Osteoblast (primary cell): ENCODE measurements at regions not wholly inside any gene's neighbourhood (a gene's known extent, or its start where the extent isn't known, plus 50 kb on each side); places are given as distances from the start of the nearest gene placed in this dataset.

Experiments
- DNase-seq: peaks from one replicate; pipeline ENCODE4 v3.0.0; 2011; ENCODE audit warnings: low spot score, mixed read lengths; ENCODE audit not compliant: insufficient read length; ENCODE audit errors: missing footprints
- H2AFZ ChIP-seq: 2 replicates; pipeline ENCODE4 v1.6.0; 2011; ENCODE audit warnings: mild to moderate bottlenecking, low read length
- H3K27ac ChIP-seq: 2 replicates; pipeline ENCODE4 v1.5.1; 2011; ENCODE audit warnings: mild to moderate bottlenecking, low read depth, low read length, moderate library complexity
- H3K27me3 ChIP-seq: 2 replicates; pipeline ENCODE4 v1.6.0; 2012; ENCODE audit warnings: mild to moderate bottlenecking, control low read depth, inconsistent platforms, low read length, moderate library complexity; ENCODE audit not compliant: insufficient read depth
- H3K36me3 ChIP-seq: 2 replicates; pipeline ENCODE4 v1.5.1; 2011; ENCODE audit warnings: mild to moderate bottlenecking, low read length, control low read depth, moderate library complexity; ENCODE audit not compliant: insufficient read depth
- H3K4me1 ChIP-seq: 2 replicates; pipeline ENCODE4 v1.5.1; 2011; ENCODE audit warnings: mild to moderate bottlenecking, low read length, control low read depth, moderate library complexity; ENCODE audit not compliant: insufficient read depth
- H3K4me2 ChIP-seq: 2 replicates; pipeline ENCODE4 v1.6.0; 2011; ENCODE audit warnings: mild to moderate bottlenecking, low read length; ENCODE audit not compliant: insufficient read depth
- H3K4me3 ChIP-seq: fragments of 200-600 bp; sonication (generic); 3 replicates; pipeline ENCODE4 v1.5.1; 2012; ENCODE audit warnings: mild to moderate bottlenecking, low read length, inconsistent platforms; ENCODE audit not compliant: insufficient read depth
- H3K79me2 ChIP-seq: 2 replicates; pipeline ENCODE4 v1.6.0; 2012; ENCODE audit warnings: mild to moderate bottlenecking, low read length, control low read depth, inconsistent platforms; ENCODE audit not compliant: insufficient read depth
- H3K9me3 ChIP-seq: 2 replicates; pipeline ENCODE4 v1.5.1; 2011; ENCODE audit warnings: low read depth, low read length, control low read depth
- H4K20me1 ChIP-seq: 2 replicates; pipeline ENCODE4 v1.6.0; 2012; ENCODE audit warnings: mild to moderate bottlenecking, low read length, control low read depth; ENCODE audit not compliant: insufficient read depth
- CTCF ChIP-seq: IDR thresholded peaks from 2 replicates; pipeline ENCODE4 v1.5.1; 2011; ENCODE audit warnings: mild to moderate bottlenecking, low read depth, low read length, moderate library complexity; ENCODE audit errors: extremely low read depth

- no peak for TF ChIP-seq CTCF
Measured at GRCh38 chr1:55662875-55663274, 447.7 kb upstream of the USP24 start.

GRCh38 chr1:55658917-55659316 is 443.8 kb upstream of the USP24 start:
- Histone ChIP-seq H3K4me3 (no peak overlapping the region), H3K36me3 (no peaks in the 10 kb centered on the region), H3K4me2 (no peak overlapping the region), H3K4me1 (no peaks in the 10 kb centered on the region), H3K9me3 (no peaks in the 10 kb centered on the region), H3K79me2 (no peaks in the 10 kb centered on the region), H3K27ac (no peak overlapping the region), H4K20me1 (no peaks in the 10 kb centered on the region), H3K27me3 (no peaks in the 10 kb centered on the region), H2AFZ (no peak overlapping the region)
- no peak for TF ChIP-seq CTCF
- DNase-seq = no peak

More at GRCh38 chr1:55662875-55663274, 447.7 kb upstream of the USP24 start:
- Histone ChIP-seq H3K4me3 (no peak overlapping the region), H3K36me3 (no peaks in the 10 kb centered on the region), H2AFZ (no peak overlapping the region), H3K9me3 (no peaks in the 10 kb centered on the region), H3K27me3 (no peaks in the 10 kb centered on the region), H3K27ac (no peak overlapping the region), H3K4me1 (no peaks in the 10 kb centered on the region), H3K4me2 (no peak overlapping the region), H4K20me1 (no peaks in the 10 kb centered on the region), H3K79me2 (no peaks in the 10 kb centered on the region)
- no peak for DNase-seq

- Histone ChIP-seq H3K36me3 (no peaks in the 10 kb centered on the region), H4K20me1 (no peaks in the 10 kb centered on the region), H3K9me3 (no peaks in the 10 kb centered on the region), H2AFZ (no peak overlapping the region), H3K79me2 (no peaks in the 10 kb centered on the region), H3K4me1 (no peaks in the 10 kb centered on the region), H3K27me3 (no peaks in the 10 kb centered on the region), H3K4me2 (no peak overlapping the region), H3K4me3 (no peak overlapping the region), H3K27ac (no peak overlapping the region)
- DNase-seq = no peak
- no peak for TF ChIP-seq CTCF
Measured at GRCh38 chr1:55654750-55655149, 439.6 kb upstream of the USP24 start.

- no peak for TF ChIP-seq CTCF
- H3K79me2 ChIP-seq = no peaks in the 10 kb centered on the region
- no peak overlapping the region for H3K4me3 ChIP-seq
- no peak overlapping the region for H3K4me2 ChIP-seq
- no peak for DNase-seq
- H3K36me3 ChIP-seq = no peaks in the 10 kb centered on the region
- H3K27ac ChIP-seq = no peak overlapping the region
- H3K27me3 ChIP-seq = no peaks in the 10 kb centered on the region
- H4K20me1 ChIP-seq = no peaks in the 10 kb centered on the region
- no peak overlapping the region for H2AFZ ChIP-seq
- H3K4me1 ChIP-seq = no peaks in the 10 kb centered on the region
- no peaks in the 10 kb centered on the region for H3K9me3 ChIP-seq
Measured at GRCh38 chr1:55654171-55654570, 439.0 kb upstream of the USP24 start.
